Midbrain (tissue), 1 donor: ENCODE measurements at regions not wholly inside any gene's neighbourhood (a gene's known extent, or its start where the extent isn't known, plus 50 kb on each side); places are given as distances from the start of the nearest gene placed in this dataset.
"Not testable (repeated sequence)": the region's sequence is repeated elsewhere in the genome, so short reads cannot be mapped to it uniquely, and the experiment has no call there.

Experiments used
- DNase-seq: peaks from one replicate; lab custom pipeline; 2025; lab: John Stamatoyannopoulos, UW

- peak; percentile 38 for DNase-seq
Observed at GRCh38 chr4:147160908-147161513, 215.3 kb upstream of the TTC29 start.

- no peak for DNase-seq
Observed at GRCh38 chr4:147163311-147163710, 217.6 kb upstream of the TTC29 start.

GRCh38 chr4:147168200-147168599 is 222.5 kb upstream of the TTC29 start:
- DNase-seq = not testable (repeated sequence)

- no peak for DNase-seq
Observed at GRCh38 chr4:147173322-147173721, 227.7 kb upstream of the TTC29 start.

GRCh38 chr4:147173797-147174432 is 228.3 kb upstream of the TTC29 start:
- DNase-seq = no peak

GRCh38 chr4:147174591-147174990 is 228.9 kb upstream of the TTC29 start:
- no peak for DNase-seq

- no peak for DNase-seq
Observed at GRCh38 chr4:147175460-147176025, 229.9 kb upstream of the TTC29 start.

- no peak for DNase-seq
Observed at GRCh38 chr4:147182041-147182440, 236.4 kb upstream of the TTC29 start.

GRCh38 chr4:147192679-147193078 is 247.0 kb upstream of the TTC29 start:
- DNase-seq = no peak

GRCh38 chr4:147194114-147194513 is 248.4 kb upstream of the TTC29 start:
- no peak for DNase-seq

- DNase-seq = peak; percentile 10
Observed at GRCh38 chr4:147194604-147195003, 248.9 kb upstream of the TTC29 start.

GRCh38 chr4:147195386-147195785 is 249.7 kb upstream of the TTC29 start:
- DNase-seq = no peak

- DNase-seq = no peak
Observed at GRCh38 chr4:147198411-147199051, 252.9 kb upstream of the TTC29 start.

- no peak for DNase-seq
Observed at GRCh38 chr4:147201016-147201415, 255.4 kb upstream of the TTC29 start.

GRCh38 chr4:147206807-147207206 is 261.1 kb upstream of the TTC29 start:
- no peak for DNase-seq

GRCh38 chr4:147207911-147208310 is 262.2 kb upstream of the TTC29 start:
- DNase-seq = no peak

GRCh38 chr4:147217655-147218054 is 263.2 kb upstream of the EDNRA start:
- DNase-seq = no peak

- DNase-seq = no peak
Observed at GRCh38 chr4:147219145-147219544, 261.8 kb upstream of the EDNRA start.

- no peak for DNase-seq
Observed at GRCh38 chr4:147220833-147221232, 260.1 kb upstream of the EDNRA start.

GRCh38 chr4:147222906-147223305 is 258.0 kb upstream of the EDNRA start:
- no peak for DNase-seq

- no peak for DNase-seq
Observed at GRCh38 chr4:147223576-147223975, 257.3 kb upstream of the EDNRA start.

- DNase-seq = no peak
Observed at GRCh38 chr4:147236806-147237205, 244.1 kb upstream of the EDNRA start.

- no peak for DNase-seq
Observed at GRCh38 chr4:147244786-147245185, 236.1 kb upstream of the EDNRA start.
